AG04449 (cell line): ENCODE measurements at regions not wholly inside any gene's neighbourhood (a gene's known extent, or its start where the extent isn't known, plus 50 kb on each side); places are given as distances from the start of the nearest gene placed in this dataset.

Experiments
- CTCF ChIA-PET: fragments of 350-600 bp; formaldehyde crosslinking; extraction: SDS; loops from one replicate; lab custom pipeline; 2021; ENCODE audit warnings: antibody characterized with exemption; lab: Yijun Ruan, JAX
- POLR2A ChIA-PET: fragments of 400-600, 350-600 bp; formaldehyde crosslinking; extraction: SDS; loops from one replicate; lab custom pipeline; 2020; ENCODE audit warnings: antibody characterized with exemption, inconsistent platforms; lab: Yijun Ruan, JAX
- DNase-seq: peaks from one replicate; pipeline ENCODE4 v3.0.0-alpha.2; 2010; ENCODE audit warnings: low read depth, low spot score
- H3K4me3 ChIP-seq: 2 replicates; pipeline ENCODE4 v1.5.1; 2011; ENCODE audit warnings: low read depth, mild to moderate bottlenecking, control low read depth, low read length
- CTCF ChIP-seq: IDR thresholded peaks from one replicate; pipeline ENCODE4 v1.5.1; 2011; ENCODE audit warnings: mild to moderate bottlenecking, moderate library complexity, low read length, control low read depth, inconsistent platforms; ENCODE audit not compliant: insufficient read depth; ENCODE audit errors: missing control alignments

- no peak for TF ChIP-seq CTCF
- CTCF ChIA-PET, result no interaction called here
- POLR2A ChIA-PET, result no interaction called here
- H3K4me3 ChIP-seq, result no peak overlapping the region
- no peak for DNase-seq
Measured at GRCh38 chr6:128767150-128767549, 115.8 kb upstream of the LAMA2 start.

GRCh38 chr6:128763599-128764300 is 119.2 kb upstream of the LAMA2 start:
- H3K4me3 ChIP-seq, result no peak overlapping the region
- no peak for DNase-seq
- ChIA-PET CTCF (no interaction called here), POLR2A (no interaction called here)
- TF ChIP-seq CTCF, result no peak

- no peak for TF ChIP-seq CTCF
- POLR2A ChIA-PET, result no interaction called here
Measured at GRCh38 chr6:128759901-128760300, 123.0 kb upstream of the LAMA2 start.

GRCh38 chr6:128759447-128759846 is 123.5 kb upstream of the LAMA2 start:
- POLR2A ChIA-PET, result no interaction called here
- TF ChIP-seq CTCF, result no peak
- no peak for DNase-seq
- H3K4me3 ChIP-seq, result no peak overlapping the region
- CTCF ChIA-PET, result no interaction called here

More at GRCh38 chr6:128759901-128760300, 123.0 kb upstream of the LAMA2 start:
- DNase-seq, result no peak
- CTCF ChIA-PET, result no interaction called here
- no peak overlapping the region for H3K4me3 ChIP-seq

GRCh38 chr6:128757961-128758360 is 125.0 kb upstream of the LAMA2 start:
- no peak for TF ChIP-seq CTCF
- no peak overlapping the region for H3K4me3 ChIP-seq
- POLR2A ChIA-PET, result no interaction called here
- CTCF ChIA-PET, result interaction anchor here (1.1 to 1.3 kb wide), 2 partner anchors 9 to 495 kb away, joined by 3 read pairs; no protein-coding TSS in a partner anchor
- DNase-seq, result no peak

- TF ChIP-seq CTCF, result no peak
- no peak overlapping the region for H3K4me3 ChIP-seq
- DNase-seq, result no peak
- POLR2A ChIA-PET, result no interaction called here
- CTCF ChIA-PET, result no interaction called here
Measured at GRCh38 chr6:128754658-128755256, 128.2 kb upstream of the LAMA2 start.
